IMR-90 (cell line): ENCODE measurements at regions not wholly inside any gene's neighbourhood (a gene's known extent, or its start where the extent isn't known, plus 50 kb on each side); places are given as distances from the start of the nearest gene placed in this dataset.

Experiments used
- ATAC-seq: fragments of 200-7000 bp; cut with Tn5 transposase; 2 replicates; pipeline ENCODE4 v1.9.1; 2020; ENCODE audit warnings: low read depth, mild to moderate bottlenecking, moderate library complexity
- BruUV-seq: library from RNA; stranded (reverse); fragments of 400-500 nt; replicated peaks from 2 replicates; lab custom pipeline; 2021; lab: Mats Ljungman, UMichigan
- CTCF ChIA-PET: fragments of 300-600 bp; formaldehyde crosslinking; extraction: SDS; loops from one replicate; lab custom pipeline; 2021; ENCODE audit warnings: antibody characterized with exemption; lab: Yijun Ruan, JAX
- POLR2A ChIA-PET: fragments of 300-600 bp; sonication (Branson Sonifier 250); formaldehyde crosslinking; loops from one replicate; lab custom pipeline; 2022; ENCODE audit warnings: antibody characterized with exemption; ENCODE audit not compliant: unreplicated experiment; lab: Charles Lee
- DNase-seq: peaks from one replicate; pipeline ENCODE4 v3.0.0; 2013
- H2AFZ ChIP-seq: replicated peaks from 2 replicates; pipeline ENCODE3; 2013; ENCODE audit warnings: low read length, mild to moderate bottlenecking; ENCODE audit not compliant: poor library complexity
- H2AK5ac ChIP-seq: 2 replicates; pipeline ENCODE4 v1.6.1; 2013; ENCODE audit warnings: low read depth, low read length, inconsistent platforms
- H2AK9ac ChIP-seq: replicated peaks from 2 replicates; pipeline ENCODE3; 2013; ENCODE audit warnings: mild to moderate bottlenecking, low read depth, low read length, moderate library complexity; ENCODE audit not compliant: poor library complexity
- H2BK120ac ChIP-seq: 2 replicates; pipeline ENCODE4 v1.6.1; 2013; ENCODE audit warnings: low read depth, low read length, inconsistent platforms
- H2BK15ac ChIP-seq: 3 replicates; pipeline ENCODE4 v1.6.1; 2013; ENCODE audit warnings: low read depth, low read length, inconsistent platforms
- H2BK20ac ChIP-seq: 2 replicates; pipeline ENCODE4 v1.6.1; 2013; ENCODE audit warnings: low read depth, mild to moderate bottlenecking, inconsistent platforms, low read length, moderate library complexity
- H2BK5ac ChIP-seq: 2 replicates; pipeline ENCODE4 v1.6.1; 2013; ENCODE audit warnings: mild to moderate bottlenecking, low read depth, low read length, inconsistent platforms; ENCODE audit not compliant: poor library complexity, severe bottlenecking
- H3K14ac ChIP-seq: replicated peaks from 2 replicates; pipeline ENCODE4 v1.6.1; 2013; ENCODE audit warnings: low read depth, low read length, inconsistent platforms
- H3K18ac ChIP-seq: 2 replicates; pipeline ENCODE4 v1.6.1; 2013; ENCODE audit warnings: low read depth, low read length, control low read depth
- H3K23ac ChIP-seq: 2 replicates; pipeline ENCODE4 v1.6.1; 2013; ENCODE audit warnings: low read depth, low read length, inconsistent platforms
- H3K27ac ChIP-seq: 2 replicates; pipeline ENCODE4 v1.5.1; 2013; ENCODE audit warnings: mild to moderate bottlenecking, control low read depth, low read length; ENCODE audit not compliant: insufficient read depth
- H3K27me3 ChIP-seq: 2 replicates; pipeline ENCODE4 v1.6.1; 2013; ENCODE audit warnings: low read length; ENCODE audit not compliant: control insufficient read depth, insufficient read depth
- H3K36me3 ChIP-seq: 2 replicates; pipeline ENCODE4 v1.6.1; 2013; ENCODE audit warnings: low read length, mixed read lengths; ENCODE audit not compliant: control insufficient read depth, insufficient read depth
- H3K4ac ChIP-seq: 2 replicates; pipeline ENCODE4 v1.6.1; 2013; ENCODE audit warnings: low read depth, low read length, inconsistent platforms
- H3K4me1 ChIP-seq: 2 replicates; pipeline ENCODE4 v1.6.1; 2013; ENCODE audit warnings: low read length, mixed read lengths; ENCODE audit not compliant: control insufficient read depth, insufficient read depth
- H3K4me2 ChIP-seq: 2 replicates; pipeline ENCODE4 v1.6.1; 2013; ENCODE audit warnings: low read depth, mild to moderate bottlenecking, control low read depth, low read length, moderate library complexity
- H3K4me3 ChIP-seq: 2 replicates; pipeline ENCODE4 v1.5.1; 2013; ENCODE audit warnings: low read depth, mild to moderate bottlenecking, control low read depth, low read length, moderate library complexity; ENCODE audit not compliant: insufficient read depth
- H3K56ac ChIP-seq: 2 replicates; pipeline ENCODE4 v1.6.1; 2013; ENCODE audit warnings: low read length, inconsistent platforms; ENCODE audit not compliant: insufficient read depth; ENCODE audit errors: extremely low read depth
- H3K79me1 ChIP-seq, 2 experiments: 2 replicates each; pipeline ENCODE4 v1.6.1; 2013; ENCODE audit warnings: low read length in 2 of 2, inconsistent platforms in 1 of 2, low read depth in 1 of 2
- H3K9ac ChIP-seq: 2 replicates; pipeline ENCODE4 v1.6.1; 2013; ENCODE audit warnings: low read depth, low read length, control low read depth
- H3K9me1 ChIP-seq: 2 replicates; pipeline ENCODE4 v1.6.1; 2013; ENCODE audit warnings: low read length, inconsistent platforms; ENCODE audit not compliant: insufficient read depth
- H3K9me3 ChIP-seq: 2 replicates; pipeline ENCODE4 v1.6.1; 2013; ENCODE audit warnings: low read length; ENCODE audit not compliant: control insufficient read depth, insufficient read depth
- H4K20me1 ChIP-seq: 2 replicates; pipeline ENCODE4 v1.6.1; 2013; ENCODE audit warnings: low read length, inconsistent platforms; ENCODE audit not compliant: insufficient read depth
- H4K5ac ChIP-seq: 2 replicates; pipeline ENCODE4 v1.6.1; 2013; ENCODE audit warnings: mild to moderate bottlenecking, low read depth, low read length, control low read depth
- H4K8ac ChIP-seq, 2 experiments: 2 replicates each; pipeline ENCODE4 v1.6.1; 2013; ENCODE audit warnings: low read depth in 2 of 2, low read length in 2 of 2, control low read depth in 1 of 2, inconsistent platforms in 1 of 2
- H4K91ac ChIP-seq: 2 replicates; pipeline ENCODE4 v1.6.1; 2013; ENCODE audit warnings: low read depth, low read length, inconsistent platforms; ENCODE audit not compliant: insufficient read depth
- MAFK ChIP-seq: IDR thresholded peaks from 2 replicates; pipeline ENCODE4 v1.6.1; 2012; ENCODE audit warnings: low read depth, low read length, improper control_type of control experiment
- POLR2A ChIP-seq: IDR thresholded peaks from 2 replicates; pipeline ENCODE4 v1.6.1; 2012; ENCODE audit warnings: mild to moderate bottlenecking, low read depth, low read length
- RFX5 ChIP-seq: IDR thresholded peaks from 2 replicates; pipeline ENCODE4 v1.8.0; 2012; ENCODE audit warnings: low read depth, mild to moderate bottlenecking, low read length, moderate library complexity
- WGBS, 2 experiments: methylation state at CpG; one replicate each; pipeline versions ENCODE4 v1.1.5 to v1.1.7; 2013; ENCODE audit warnings: missing lambda C conversion rate in 2 of 2; ENCODE audit not compliant: insufficient read length in 1 of 2; ENCODE audit errors: extremely low coverage in 2 of 2; 5-methylcytosine and 5-hydroxymethylcytosine counted together
- dilution Hi-C: fragments of 300-500 bp; cut with HindIII; formaldehyde crosslinking; loops from one replicate; pipeline ENCODE4 v1.14.3; 2018; ENCODE audit warnings: low sequenced_read_pairs; ENCODE audit not compliant: unreplicated experiment
- in situ Hi-C: fragments of 300-500 bp; cut with MboI; formaldehyde crosslinking; loops from 3 replicates; pipeline ENCODE4 v1.14.3; 2019; ENCODE audit warnings: low sequenced_read_pairs, inconsistent platforms, mixed read lengths
- intact Hi-C: fragments of 100-400 bp; cut with micrococcal nuclease; formaldehyde crosslinking; loops from 2 replicates; pipeline ENCODE4 v1.10.0; 2022

GRCh38 chr3:80405618-80406017 lies 637.8 kb upstream of the ROBO1 start:
- TF ChIP-seq POLR2A (no peak), MAFK (no peak), RFX5 (no peak)
- Histone ChIP-seq H2AK5ac (no peak overlapping the region), H3K14ac (no peak overlapping the region), H3K4ac (no peak overlapping the region), H3K9me1 (no peaks in the 10 kb centered on the region), H2BK20ac (no peak overlapping the region), H3K27me3 (no peaks in the 10 kb centered on the region), H4K91ac (no peak overlapping the region), H2AK9ac (no peak overlapping the region), H3K36me3 (no peaks in the 10 kb centered on the region), H4K20me1 (no peaks in the 10 kb centered on the region), H3K79me1 (no peaks in the 10 kb centered on the region), H4K8ac (no peak overlapping the region), H4K5ac (no peak overlapping the region), H2BK120ac (no peak overlapping the region), H3K4me2 (no peak overlapping the region), H3K9ac (no peak overlapping the region), H3K4me1 (no peaks in the 10 kb centered on the region), H2AFZ (no peak overlapping the region), H2BK15ac (no peak overlapping the region), H3K56ac (no peak overlapping the region), H3K23ac (no peak overlapping the region), H3K18ac (no peak overlapping the region), H2BK5ac (no peak overlapping the region), H3K9me3 (0 out of 2 replicates have a peak, but pooled peaks cover 2% of the 10 kb centered on the region), H3K27ac (no peak overlapping the region), H3K4me3 (no peak overlapping the region)
- dilution Hi-C loops (no loop called here), in situ Hi-C loops (no loop called here), intact Hi-C loops (no loop called here)
- no peak for ATAC-seq
- no peak for DNase-seq
- CTCF ChIA-PET: interaction anchor here (0.6 kb wide), 1 partner anchor 886 kb away, joined by 4 read pairs; no protein-coding TSS in a partner anchor
- 76% methylated on average over 3 of the region's 5 CpGs; no CpG with 5 or more reads in 1 of the 2 experiments for WGBS, 2 experiments
- POLR2A ChIA-PET: no interaction called here
- BruUV-seq: no TSS peak
